Naive thymus-derived CD8-positive, alpha-beta T cell (primary cell): ENCODE measurements at regions not wholly inside any gene's neighbourhood (a gene's known extent, or its start where the extent isn't known, plus 50 kb on each side); places are given as distances from the start of the nearest gene placed in this dataset.
A peak's percentile ranks its signal among the peaks of the same experiment; 100 is the strongest.
"Not testable (repeated sequence)": the region's sequence is repeated elsewhere in the genome, so short reads cannot be mapped to it uniquely, and the experiment has no call there.

ENCODE experiments used
- ATAC-seq, 2 donors: fragments of 150-1000 bp; cut with Tn5 transposase in 1 of 2; sonication (Bioruptor Pico), chemical (Tn5 transposase) in 1 of 2; 1 replicate in 1 of 2; 2 replicates in 1 of 2; pipeline ENCODE4 v1.10.0; 2021; ENCODE audit warnings: mild to moderate bottlenecking in 2 of 2, moderate library complexity in 2 of 2
- POLR2A ChIA-PET: fragments of 350-600 bp; sonication (Branson Sonifier 250); formaldehyde crosslinking; loops from one replicate; lab custom pipeline; 2021; ENCODE audit warnings: antibody characterized with exemption; lab: Charles Lee
- DNase-seq, 10 donors: peaks; one replicate each; pipeline versions ENCODE4 v3.0.0 to v3.0.0-alpha.2; 2020 to 2022
- H3K27ac Mint-ChIP-seq, 10 donors: one replicate each; pipeline ENCODE4 v1.8.0; 2020 to 2022; ENCODE audit warnings: mild to moderate bottlenecking in 10 of 10, mixed read lengths in 10 of 10, moderate library complexity in 4 of 10, inconsistent platforms in 1 of 10
- H3K27me3 Mint-ChIP-seq, 5 donors: one replicate each; pipeline ENCODE4 v1.8.0; 2021 to 2022; ENCODE audit warnings: mixed read lengths in 5 of 5
- H3K36me3 Mint-ChIP-seq, 3 donors: one replicate each; pipeline ENCODE4 v1.8.0; 2020 to 2022; ENCODE audit warnings: mixed read lengths in 3 of 3, mild to moderate bottlenecking in 2 of 3, inconsistent platforms in 1 of 3
- H3K4me1 Mint-ChIP-seq, 4 donors: one replicate each; pipeline ENCODE4 v1.8.0; 2021 to 2022; ENCODE audit warnings: mixed read lengths in 4 of 4
- H3K4me3 Mint-ChIP-seq, 10 donors: one replicate each; pipeline ENCODE4 v1.8.0; 2020 to 2022; ENCODE audit warnings: mild to moderate bottlenecking in 10 of 10, mixed read lengths in 10 of 10, moderate library complexity in 6 of 10, inconsistent platforms in 1 of 10
- H3K9me3 Mint-ChIP-seq, 9 donors: one replicate each; pipeline ENCODE4 v1.8.0; 2020 to 2022; ENCODE audit warnings: mixed read lengths in 9 of 9, mild to moderate bottlenecking in 3 of 9, inconsistent platforms in 1 of 9, moderate library complexity in 1 of 9

DNA sequence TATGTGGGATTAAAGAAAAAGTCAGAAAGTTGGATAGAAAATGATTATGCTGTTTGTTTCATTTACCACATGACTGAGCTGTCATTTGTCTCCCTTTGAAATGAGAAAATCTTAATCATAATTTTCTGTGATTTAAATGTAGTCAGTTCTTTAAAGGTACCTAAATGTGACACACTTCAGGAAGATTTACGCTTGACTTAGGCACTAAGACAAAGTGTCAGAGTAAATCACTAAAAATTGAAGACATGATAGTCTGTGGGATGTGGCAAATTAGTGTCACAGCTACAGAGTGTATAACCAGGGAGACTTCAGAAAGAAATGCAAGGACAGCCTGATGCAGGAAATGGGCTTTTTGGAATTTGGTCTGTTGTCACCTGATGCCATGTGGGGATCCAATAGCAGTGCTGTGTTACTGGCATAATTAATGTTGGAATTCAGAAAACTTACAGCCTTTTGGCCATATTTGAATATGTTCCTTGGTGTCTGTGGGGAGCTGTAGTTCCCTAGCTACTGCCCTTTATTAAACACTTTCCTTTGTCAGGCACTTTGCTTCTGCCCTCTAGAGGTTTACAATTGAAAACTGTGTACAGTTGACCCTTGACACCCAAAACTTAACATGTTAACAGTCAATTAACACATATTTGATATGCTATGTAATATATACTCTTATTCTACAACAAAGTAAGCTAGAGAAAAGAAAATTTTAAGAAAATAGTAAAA is 493.8 kb downstream of the UTRN start:
- peaks cover 37 to 73% (median 40%) of the 10 kb centered on the region in 3 donors for H3K36me3 Mint-ChIP-seq
- POLR2A ChIA-PET: no interaction called here
- peak overlapping the region in 2 of 10 donors; percentile 22 to 43 for H3K27ac Mint-ChIP-seq

GRCh38 chr6:144781836-144782235 is 496.7 kb downstream of the UTRN start:
- no peak overlapping the region for H3K27ac Mint-ChIP-seq
- peaks cover 0 to 14% (median 0%) of the 10 kb centered on the region in 4 donors for H3K4me1 Mint-ChIP-seq
- no peak for ATAC-seq
- no peak overlapping the region for H3K4me3 Mint-ChIP-seq
- H3K27me3 Mint-ChIP-seq: no peaks in the 10 kb centered on the region
- DNase-seq: no peak
- POLR2A ChIA-PET: no interaction called here
- H3K36me3 Mint-ChIP-seq: peaks cover 19 to 64% (median 20%) of the 10 kb centered on the region in 3 donors
- H3K9me3 Mint-ChIP-seq: no peaks in the 10 kb centered on the region

More for the DNA sequence above, 493.8 kb downstream of the UTRN start:
- Mint-ChIP-seq H3K27me3 (no peaks in the 10 kb centered on the region), H3K9me3 (no peaks in the 10 kb centered on the region), H3K4me3 (no peak overlapping the region), H3K4me1 (peaks cover 0 to 14% (median 3%) of the 10 kb centered on the region in 4 donors)
- no peak for DNase-seq
- ATAC-seq: no peak

DNA sequence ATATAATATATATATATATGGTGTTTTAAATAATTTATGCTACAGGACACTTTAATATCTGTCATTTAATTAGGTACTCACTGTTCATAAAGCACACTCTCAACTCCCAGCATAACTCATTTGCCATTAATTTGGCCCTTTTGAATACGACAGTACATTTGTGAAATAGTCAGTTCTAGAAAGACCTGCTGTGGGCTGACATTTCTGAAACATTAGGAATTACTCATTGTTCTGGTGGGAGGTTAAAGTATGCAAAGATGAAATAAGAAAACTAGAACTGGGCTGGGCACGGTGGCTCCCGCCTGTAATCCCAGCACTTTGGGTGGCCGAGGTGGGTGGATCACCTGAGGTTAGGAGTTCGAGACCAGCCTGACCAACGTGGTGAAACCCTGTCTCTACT is 497.5 kb downstream of the UTRN start:
- H3K27ac Mint-ChIP-seq: no peak overlapping the region
- POLR2A ChIA-PET: no interaction called here
- no peaks in the 10 kb centered on the region for H3K9me3 Mint-ChIP-seq

DNA sequence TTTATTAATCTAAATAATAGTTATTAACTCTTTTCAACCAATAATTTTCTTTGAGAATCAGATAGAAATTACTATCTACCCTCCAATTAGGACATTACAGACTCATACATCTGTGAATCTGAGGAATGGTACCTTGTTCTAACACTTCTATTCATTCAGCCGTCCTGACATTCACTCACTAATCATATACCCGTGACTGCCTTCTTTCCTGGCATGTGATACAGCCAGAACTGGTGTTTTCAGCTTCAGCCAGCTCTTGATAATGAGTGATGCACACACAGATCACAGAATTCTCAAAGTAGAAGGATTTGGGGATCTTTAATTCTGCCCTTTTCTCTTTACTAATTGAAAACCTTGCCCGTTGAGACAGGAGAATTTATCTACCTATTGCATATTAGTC is 499.9 kb downstream of the UTRN start:
- peaks cover 0 to 6% (median 0%) of the 10 kb centered on the region in 4 donors for H3K4me1 Mint-ChIP-seq
- H3K4me3 Mint-ChIP-seq: no peak overlapping the region
- no peak for ATAC-seq
- H3K36me3 Mint-ChIP-seq: peaks cover 20 to 65% (median 24%) of the 10 kb centered on the region in 3 donors
- H3K9me3 Mint-ChIP-seq: no peaks in the 10 kb centered on the region
- no peaks in the 10 kb centered on the region for H3K27me3 Mint-ChIP-seq
- no peak for DNase-seq
- H3K27ac Mint-ChIP-seq: no peak overlapping the region
- POLR2A ChIA-PET: no interaction called here

More for the DNA sequence above, 497.5 kb downstream of the UTRN start:
- DNase-seq (no peak), ATAC-seq (no peak)
- Mint-ChIP-seq H3K27me3 (no peaks in the 10 kb centered on the region), H3K4me1 (peaks cover 0 to 12% (median 0%) of the 10 kb centered on the region in 4 donors), H3K36me3 (peaks cover 18 to 64% (median 20%) of the 10 kb centered on the region in 3 donors), H3K4me3 (no peak overlapping the region)

- Mint-ChIP-seq H3K4me1 (no peaks in the 10 kb centered on the region), H3K36me3 (peaks cover 10 to 69% (median 35%) of the 10 kb centered on the region in 3 donors), H3K9me3 (peaks cover 0 to 1% (median 0%) of the 10 kb centered on the region in 9 donors), H3K27me3 (no peaks in the 10 kb centered on the region), H3K4me3 (no peak overlapping the region), H3K27ac (peak overlapping the region in 1 of 10 donors; percentile 13)
- DNase-seq (no peak), ATAC-seq (no peak)
- POLR2A ChIA-PET: no interaction called here
Observed at GRCh38 chr6:144786825-144787224, 501.7 kb downstream of the UTRN start.

DNA sequence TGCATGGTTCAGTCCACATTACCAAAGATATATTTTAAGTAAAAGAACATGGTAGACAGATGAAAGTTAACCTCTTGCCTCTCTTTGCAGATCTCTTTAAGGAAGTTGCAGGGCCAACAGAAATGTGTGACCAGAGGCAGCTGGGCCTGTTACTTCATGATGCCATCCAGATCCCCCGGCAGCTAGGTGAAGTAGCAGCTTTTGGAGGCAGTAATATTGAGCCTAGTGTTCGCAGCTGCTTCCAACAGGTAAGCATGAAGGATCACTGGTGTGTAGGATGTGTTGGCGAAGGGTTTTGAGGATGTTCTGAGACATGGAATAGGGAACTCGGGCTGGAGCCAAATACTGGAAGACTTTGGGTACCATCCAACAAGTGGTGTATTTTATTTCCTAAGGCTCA is 508.6 kb downstream of the UTRN start:
- ATAC-seq (no peak), DNase-seq (no peak)
- peak overlapping the region in 1 of 10 donors; percentile 52 for H3K27ac Mint-ChIP-seq
- no peaks in the 10 kb centered on the region for H3K4me1 Mint-ChIP-seq
- peaks cover 0 to 25% (median 12%) of the 10 kb centered on the region in 9 donors for H3K9me3 Mint-ChIP-seq
- POLR2A ChIA-PET: no interaction called here
- H3K4me3 Mint-ChIP-seq: no peak overlapping the region
- no peaks in the 10 kb centered on the region for H3K27me3 Mint-ChIP-seq
- peaks cover 39 to 87% (median 81%) of the 10 kb centered on the region in 3 donors for H3K36me3 Mint-ChIP-seq

DNA sequence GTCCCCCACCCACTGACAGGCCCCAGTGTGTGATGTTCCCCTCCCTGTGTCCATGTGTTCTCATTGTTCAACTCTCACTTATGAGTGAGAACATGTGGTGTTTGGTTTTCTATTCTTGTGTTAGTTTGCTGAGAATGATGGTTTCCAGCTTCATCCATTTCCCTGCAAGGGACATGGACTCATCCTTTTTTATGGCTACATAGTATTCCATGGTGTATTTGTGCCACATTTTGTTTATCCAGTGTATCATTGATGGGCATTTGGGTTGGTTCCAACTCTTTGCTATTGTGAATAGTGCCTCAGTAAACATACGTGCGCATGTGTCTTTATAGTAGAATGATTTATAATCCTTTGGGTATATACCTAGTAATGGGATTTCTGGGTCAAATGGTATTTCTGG is 509.9 kb downstream of the UTRN start:
- peak overlapping the region in 1 of 10 donors; percentile 26 for H3K27ac Mint-ChIP-seq
- H3K4me1 Mint-ChIP-seq, ATAC-seq, H3K27me3 Mint-ChIP-seq, POLR2A ChIA-PET, H3K4me3 Mint-ChIP-seq, DNase-seq: not testable (repeated sequence)
- peaks cover 0 to 25% (median 12%) of the 10 kb centered on the region in 9 donors for H3K9me3 Mint-ChIP-seq
- peaks cover 44 to 89% (median 84%) of the 10 kb centered on the region in 3 donors for H3K36me3 Mint-ChIP-seq

GRCh38 chr6:144796070-144796469 is 510.9 kb downstream of the UTRN start:
- Mint-ChIP-seq H3K4me1 (peaks cover 0 to 3% (median 1%) of the 10 kb centered on the region in 4 donors), H3K27ac (peak overlapping the region in 1 of 10 donors; percentile 26), H3K9me3 (peaks cover 0 to 25% (median 12%) of the 10 kb centered on the region in 9 donors), H3K27me3 (no peaks in the 10 kb centered on the region), H3K4me3 (no peak overlapping the region), H3K36me3 (peaks cover 44 to 87% (median 76%) of the 10 kb centered on the region in 3 donors)
- POLR2A ChIA-PET: no interaction called here
- no peak for ATAC-seq
- no peak for DNase-seq

GRCh38 chr6:144797881-144798589 is 512.9 kb downstream of the UTRN start:
- DNase-seq: no peak
- peaks cover 0 to 3% (median 1%) of the 10 kb centered on the region in 4 donors for H3K4me1 Mint-ChIP-seq
- H3K36me3 Mint-ChIP-seq: peaks cover 41 to 85% (median 68%) of the 10 kb centered on the region in 3 donors
- H3K9me3 Mint-ChIP-seq: peaks cover 0 to 25% (median 12%) of the 10 kb centered on the region in 9 donors
- ATAC-seq: no peak
- H3K4me3 Mint-ChIP-seq: no peak overlapping the region
- POLR2A ChIA-PET: no interaction called here
- H3K27ac Mint-ChIP-seq: no peak overlapping the region
- no peaks in the 10 kb centered on the region for H3K27me3 Mint-ChIP-seq

- H3K4me1 Mint-ChIP-seq: peaks cover 0 to 9% (median 3%) of the 10 kb centered on the region in 4 donors
- H3K4me3 Mint-ChIP-seq: no peak overlapping the region
- H3K27ac Mint-ChIP-seq: peak overlapping the region in 2 of 10 donors; percentile 9 to 25
- DNase-seq (no peak), ATAC-seq (no peak)
- H3K36me3 Mint-ChIP-seq: peaks cover 12 to 72% (median 30%) of the 10 kb centered on the region in 3 donors
- H3K9me3 Mint-ChIP-seq: no peaks in the 10 kb centered on the region
- no peaks in the 10 kb centered on the region for H3K27me3 Mint-ChIP-seq
- POLR2A ChIA-PET: no interaction called here
Observed at GRCh38 chr6:144804246-144804790, 519.2 kb downstream of the UTRN start.

GRCh38 chr6:144805049-144805448 is 519.9 kb downstream of the UTRN start:
- no peaks in the 10 kb centered on the region for H3K9me3 Mint-ChIP-seq
- DNase-seq (no peak), ATAC-seq (no peak)
- H3K27ac Mint-ChIP-seq: no peak overlapping the region
- H3K36me3 Mint-ChIP-seq: peaks cover 14 to 72% (median 32%) of the 10 kb centered on the region in 3 donors
- POLR2A ChIA-PET: no interaction called here
- no peaks in the 10 kb centered on the region for H3K27me3 Mint-ChIP-seq
- peaks cover 0 to 9% (median 3%) of the 10 kb centered on the region in 4 donors for H3K4me1 Mint-ChIP-seq
- H3K4me3 Mint-ChIP-seq: no peak overlapping the region

GRCh38 chr6:144806222-144806621 is 521.1 kb downstream of the UTRN start:
- H3K9me3 Mint-ChIP-seq: no peaks in the 10 kb centered on the region
- H3K27ac Mint-ChIP-seq: no peak overlapping the region
- H3K36me3 Mint-ChIP-seq: peaks cover 20 to 72% (median 39%) of the 10 kb centered on the region in 3 donors
- ATAC-seq (no peak), DNase-seq (no peak)
- H3K27me3 Mint-ChIP-seq: no peaks in the 10 kb centered on the region
- H3K4me3 Mint-ChIP-seq: no peak overlapping the region
- peaks cover 0 to 9% (median 5%) of the 10 kb centered on the region in 4 donors for H3K4me1 Mint-ChIP-seq
- POLR2A ChIA-PET: no interaction called here

DNA sequence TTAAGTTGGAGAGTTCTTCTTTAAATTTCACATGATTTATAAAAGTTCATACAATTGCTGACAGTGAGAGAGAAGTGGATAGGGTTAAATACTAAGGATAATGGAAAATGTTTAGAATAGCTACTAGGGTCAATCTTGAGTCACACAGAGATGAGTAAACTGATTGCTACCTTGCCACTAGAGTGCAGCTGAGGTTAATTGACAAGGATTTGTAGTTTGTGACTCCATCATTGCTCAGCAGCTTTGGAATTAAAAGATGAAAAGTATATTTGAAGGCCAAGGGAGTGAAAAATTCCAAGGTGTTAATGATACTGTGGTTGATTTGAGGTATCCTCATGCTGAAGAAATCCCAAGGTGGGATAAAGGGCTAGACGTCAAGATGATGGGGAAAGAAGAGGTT is 524.0 kb downstream of the UTRN start:
- Mint-ChIP-seq H3K4me3 (peak overlapping the region in 1 of 10 donors; percentile 25), H3K9me3 (no peaks in the 10 kb centered on the region), H3K27ac (peak overlapping the region in 2 of 10 donors; percentile 9 to 58), H3K27me3 (no peaks in the 10 kb centered on the region), H3K36me3 (peaks cover 28 to 71% (median 45%) of the 10 kb centered on the region in 3 donors), H3K4me1 (peaks cover 0 to 9% (median 5%) of the 10 kb centered on the region in 4 donors)
- ATAC-seq: no peak
- POLR2A ChIA-PET: no interaction called here
- DNase-seq: no peak
